BLaER1 treated with 17β-estradiol and CSF1 and Interleukin-3, amounts not matched to agents 10 nM and 100 nM (cell line): ENCODE measurements at regions not wholly inside any gene's neighbourhood (a gene's known extent, or its start where the extent isn't known, plus 50 kb on each side); places are given as distances from the start of the nearest gene placed in this dataset.

Source experiments
- H3K27ac ChIP-seq, 11 experiments: shearing (Covaris generic); formaldehyde crosslinking; 2 replicates each; pipeline ENCODE4 v1.8.1; 2022
- H3K27me3 ChIP-seq, 11 experiments: shearing (Covaris generic); formaldehyde crosslinking; 2 replicates each; pipeline ENCODE4 v1.8.1; 2022
- H3K36me3 ChIP-seq, 11 experiments: shearing (Covaris generic); formaldehyde crosslinking; 2 replicates each; pipeline ENCODE4 v1.8.1; 2022
- H3K4me1 ChIP-seq, 10 experiments: shearing (Covaris generic); formaldehyde crosslinking; 2 replicates each; pipeline ENCODE4 v1.8.1; 2022
- H3K4me2 ChIP-seq, 11 experiments: shearing (Covaris generic); formaldehyde crosslinking; 2 replicates each; pipeline ENCODE4 v1.8.1; 2022
- H3K4me3 ChIP-seq, 10 experiments: shearing (Covaris generic); formaldehyde crosslinking; 2 replicates each; pipeline ENCODE4 v1.8.1; 2022
- H3K9ac ChIP-seq, 11 experiments: shearing (Covaris generic); formaldehyde crosslinking; 2 replicates each; pipeline ENCODE4 v1.8.1; 2022
- H3K9me3 ChIP-seq, 11 experiments: shearing (Covaris generic); formaldehyde crosslinking; replicated peaks in 1 of 11; 2 replicates each; pipeline ENCODE4 v1.8.1; 2022
- H4K20me1 ChIP-seq, 11 experiments: shearing (Covaris generic); formaldehyde crosslinking; 2 replicates each; pipeline ENCODE4 v1.8.1; 2022
- Cebpa-rat ChIP-seq, 11 experiments: shearing (Covaris generic); IDR thresholded peaks; 2 replicates each; pipeline ENCODE4 v1.8.1; 2022

- Histone ChIP-seq H3K4me1 (peaks cover 0 to 24% (median 7%) of the 10 kb centered on the region in 10 experiments; a peak in 9 of 20 replicates), H3K4me3 (no peak overlapping the region), H3K27me3 (peaks cover 0 to 18% (median 5%) of the 10 kb centered on the region in 11 experiments; a peak in 9 of 22 replicates), H3K9me3 (peaks cover 0 to 26% (median 10%) of the 10 kb centered on the region in 11 experiments; a peak in 17 of 22 replicates), H4K20me1 (no peaks in the 10 kb centered on the region), H3K9ac (no peak overlapping the region), H3K36me3 (no peaks in the 10 kb centered on the region), H3K27ac (no peak overlapping the region), H3K4me2 (no peak overlapping the region)
- TF ChIP-seq Cebpa-rat (IDR thresholded peaks at IDR 0.05), result no peak
These were observed 69.5 kb upstream of the ATP6AP2 start for GRCh38 chrX:40511258-40511657.

GRCh38 chrX:40508560-40508959 lies 72.2 kb upstream of the ATP6AP2 start:
- no peaks in the 10 kb centered on the region for H3K36me3 ChIP-seq
- peaks cover 0 to 26% (median 10%) of the 10 kb centered on the region in 11 experiments; a peak in 16 of 22 replicates for H3K9me3 ChIP-seq
- H3K4me3 ChIP-seq, result no peak overlapping the region
- H3K27me3 ChIP-seq, result peaks cover 0 to 18% (median 6%) of the 10 kb centered on the region in 11 experiments; a peak in 9 of 22 replicates
- no peak for TF ChIP-seq Cebpa-rat (IDR thresholded peaks at IDR 0.05)
- H3K27ac ChIP-seq, result no peak overlapping the region
- H4K20me1 ChIP-seq, result no peaks in the 10 kb centered on the region
- peaks cover 0 to 26% (median 7%) of the 10 kb centered on the region in 10 experiments; a peak in 9 of 20 replicates for H3K4me1 ChIP-seq
- H3K9ac ChIP-seq, result no peak overlapping the region
- peak overlapping the region in 5 of 11 experiments; percentile 27 to 58 (median 48); a peak in 9 of 22 replicates for H3K4me2 ChIP-seq

- Histone ChIP-seq H3K9me3 (peaks cover 0 to 13% (median 9%) of the 10 kb centered on the region in 11 experiments; a peak in 16 of 22 replicates), H3K4me3 (no peak overlapping the region), H3K36me3 (no peaks in the 10 kb centered on the region), H3K4me1 (peaks cover 0 to 19% (median 7%) of the 10 kb centered on the region in 10 experiments; a peak in 9 of 20 replicates), H3K27ac (no peak overlapping the region), H3K4me2 (no peak overlapping the region), H3K27me3 (peaks cover 0 to 18% (median 6%) of the 10 kb centered on the region in 11 experiments; a peak in 9 of 22 replicates), H3K9ac (no peak overlapping the region), H4K20me1 (no peaks in the 10 kb centered on the region)
- TF ChIP-seq Cebpa-rat (IDR thresholded peaks at IDR 0.05), result no peak
These were observed 74.4 kb upstream of the ATP6AP2 start for GRCh38 chrX:40506201-40506985.

- H3K9ac ChIP-seq, result no peak overlapping the region
- peaks cover 0 to 18% (median 6%) of the 10 kb centered on the region in 11 experiments; a peak in 10 of 22 replicates for H3K27me3 ChIP-seq
- H3K4me1 ChIP-seq, result peaks cover 0 to 19% (median 7%) of the 10 kb centered on the region in 10 experiments; a peak in 9 of 20 replicates
- TF ChIP-seq Cebpa-rat (IDR thresholded peaks at IDR 0.05), result no peak
- H3K4me2 ChIP-seq, result no peak overlapping the region
- H3K9me3 ChIP-seq, result no peaks in the 10 kb centered on the region
- H3K36me3 ChIP-seq, result no peaks in the 10 kb centered on the region
- H3K4me3 ChIP-seq, result no peak overlapping the region
- no peaks in the 10 kb centered on the region for H4K20me1 ChIP-seq
- no peak overlapping the region for H3K27ac ChIP-seq
These were observed 75.8 kb upstream of the ATP6AP2 start for GRCh38 chrX:40504801-40505605.

GRCh38 chrX:40503094-40503493 lies 77.7 kb upstream of the ATP6AP2 start:
- no peak overlapping the region for H3K9ac ChIP-seq
- no peaks in the 10 kb centered on the region for H3K9me3 ChIP-seq
- TF ChIP-seq Cebpa-rat (IDR thresholded peaks at IDR 0.05), result no peak
- H3K4me2 ChIP-seq, result no peak overlapping the region
- no peaks in the 10 kb centered on the region for H4K20me1 ChIP-seq
- H3K27ac ChIP-seq, result no peak overlapping the region
- peaks cover 0 to 7% (median 5%) of the 10 kb centered on the region in 11 experiments; a peak in 4 of 22 replicates for H3K27me3 ChIP-seq
- H3K4me1 ChIP-seq, result peaks cover 0 to 15% (median 8%) of the 10 kb centered on the region in 10 experiments; a peak in 11 of 20 replicates
- H3K36me3 ChIP-seq, result no peaks in the 10 kb centered on the region
- H3K4me3 ChIP-seq, result no peak overlapping the region

GRCh38 chrX:40502688-40503087 lies 78.1 kb upstream of the ATP6AP2 start:
- no peaks in the 10 kb centered on the region for H3K9me3 ChIP-seq
- peaks cover 0 to 10% (median 4%) of the 10 kb centered on the region in 11 experiments; a peak in 5 of 22 replicates for H3K27me3 ChIP-seq
- no peaks in the 10 kb centered on the region for H3K36me3 ChIP-seq
- no peak overlapping the region for H3K4me2 ChIP-seq
- no peaks in the 10 kb centered on the region for H4K20me1 ChIP-seq
- H3K9ac ChIP-seq, result no peak overlapping the region
- no peak overlapping the region for H3K27ac ChIP-seq
- no peak for TF ChIP-seq Cebpa-rat (IDR thresholded peaks at IDR 0.05)
- H3K4me1 ChIP-seq, result peaks cover 0 to 15% (median 6%) of the 10 kb centered on the region in 10 experiments; a peak in 11 of 20 replicates
- no peak overlapping the region for H3K4me3 ChIP-seq

GRCh38 chrX:40501164-40501855 lies 79.5 kb upstream of the ATP6AP2 start:
- H3K4me3 ChIP-seq, result no peak overlapping the region
- no peaks in the 10 kb centered on the region for H3K36me3 ChIP-seq
- no peak overlapping the region for H3K27ac ChIP-seq
- H3K4me2 ChIP-seq, result no peak overlapping the region
- TF ChIP-seq Cebpa-rat (IDR thresholded peaks at IDR 0.05), result no peak
- H3K9ac ChIP-seq, result no peak overlapping the region
- H3K9me3 ChIP-seq, result 0 out of 22 replicates have a peak, but pooled peaks cover 0 to 2% (median 0%) of the 10 kb centered on the region in 11 experiments
- H3K27me3 ChIP-seq, result peaks cover 0 to 16% (median 8%) of the 10 kb centered on the region in 11 experiments; a peak in 7 of 22 replicates
- no peaks in the 10 kb centered on the region for H4K20me1 ChIP-seq
- peaks cover 0 to 24% (median 6%) of the 10 kb centered on the region in 10 experiments; a peak in 6 of 20 replicates for H3K4me1 ChIP-seq

GRCh38 chrX:40496728-40497127 lies 84.0 kb upstream of the ATP6AP2 start:
- peak overlapping the region in 2 of 11 experiments; percentile 0 to 19; a peak in 4 of 22 replicates for H3K4me2 ChIP-seq
- no peak overlapping the region for H3K4me3 ChIP-seq
- no peak overlapping the region for H3K9ac ChIP-seq
- no peak overlapping the region for H3K27ac ChIP-seq
- no peaks in the 10 kb centered on the region for H4K20me1 ChIP-seq
- peaks cover 0 to 22% (median 8%) of the 10 kb centered on the region in 11 experiments; a peak in 9 of 22 replicates for H3K27me3 ChIP-seq
- H3K9me3 ChIP-seq, result peaks cover 0 to 19% (median 10%) of the 10 kb centered on the region in 11 experiments; a peak in 12 of 22 replicates
- no peak for TF ChIP-seq Cebpa-rat (IDR thresholded peaks at IDR 0.05)
- H3K36me3 ChIP-seq, result no peaks in the 10 kb centered on the region
- H3K4me1 ChIP-seq, result peaks cover 0 to 27% (median 6%) of the 10 kb centered on the region in 10 experiments; a peak in 7 of 20 replicates
